GM12878 (cell line): ENCODE measurements at regions not wholly inside any gene's neighbourhood (a gene's known extent, or its start where the extent isn't known, plus 50 kb on each side); places are given as distances from the start of the nearest gene placed in this dataset.
"Not testable (repeated sequence)": the region's sequence is repeated elsewhere in the genome, so short reads cannot be mapped to it uniquely, and the experiment has no call there.

Experiments used
- ATAC-seq: fragments of 200-7000 bp; cut with Tn5 transposase; 3 replicates; pipeline ENCODE4 v1.9.1; 2020; ENCODE audit warnings: mild to moderate bottlenecking, moderate library complexity
- BruUV-seq: library from RNA; stranded (reverse); fragments of 400-500 nt; replicated peaks from 2 replicates; lab custom pipeline; 2021; lab: Mats Ljungman, UMichigan
- CTCF ChIA-PET: fragments of 300-600 bp; sonication (Branson Sonifier 250); formaldehyde crosslinking; extraction: SDS; loops from one replicate; lab custom pipeline; 2021; ENCODE audit warnings: inconsistent platforms; lab: Yijun Ruan, JAX
- POLR2A ChIA-PET: fragments of 350-600 bp; formaldehyde crosslinking; extraction: SDS; loops from one replicate; lab custom pipeline; 2021; ENCODE audit warnings: inconsistent platforms; lab: Charles Lee
- RAD21 ChIA-PET: fragments of 300-600 bp; sonication (Branson Sonifier 250); formaldehyde crosslinking; loops from one replicate; lab custom pipeline; 2023; ENCODE audit warnings: antibody characterized with exemption; ENCODE audit not compliant: unreplicated experiment; lab: Charles Lee
- SMC1A ChIA-PET: fragments of 300-600 bp; sonication (Branson Sonifier 250); formaldehyde crosslinking; loops from one replicate; lab custom pipeline; 2023; ENCODE audit not compliant: unreplicated experiment, uncharacterized antibody; lab: Charles Lee
- DNase-seq: peaks from one replicate; pipeline ENCODE4 v3.0.0-alpha.2; 2011; ENCODE audit warnings: low read depth, low spot score
- FAIRE-seq: peaks from 3 replicates; lab custom pipeline; 2011; peaks lifted over from hg19 to GRCh38; lab: Jason Lieb, UNC
- H2AFZ ChIP-seq: 2 replicates; pipeline ENCODE4 v1.6.0; 2011; ENCODE audit warnings: low read depth, low read length, control low read depth; ENCODE audit not compliant: control insufficient read depth
- H3K27ac ChIP-seq: 2 replicates; pipeline ENCODE4 v1.5.1; 2011; ENCODE audit warnings: control low read depth; ENCODE audit not compliant: control insufficient read depth, insufficient read depth
- H3K27me3 ChIP-seq, 2 experiments: replicated peaks in 1 of 2; 2 replicates each; pipeline versions ENCODE4 v1.6.0 to v1.6.1; 2011; ENCODE audit warnings: low read length in 1 of 2; ENCODE audit not compliant: control insufficient read depth in 2 of 2, insufficient read depth in 2 of 2
- H3K36me3 ChIP-seq, 2 experiments: 2 replicates each; pipeline ENCODE4 v1.5.1; 2011; ENCODE audit warnings: low read length in 1 of 2; ENCODE audit not compliant: control insufficient read depth in 2 of 2, insufficient read depth in 2 of 2
- H3K4me1 ChIP-seq: 2 replicates; pipeline ENCODE4 v1.6.1; 2011; ENCODE audit warnings: mild to moderate bottlenecking, low read length, moderate library complexity, mixed read lengths; ENCODE audit not compliant: control insufficient read depth, insufficient read depth
- H3K4me2 ChIP-seq: 2 replicates; pipeline ENCODE4 v1.6.0; 2011; ENCODE audit warnings: control low read depth; ENCODE audit not compliant: control insufficient read depth, insufficient read depth
- H3K4me3 ChIP-seq: fragments of 200-600 bp; sonication (generic); 2 replicates; pipeline ENCODE4 v1.5.1; 2016
- H3K79me2 ChIP-seq: 2 replicates; pipeline ENCODE4 v1.6.0; 2011; ENCODE audit warnings: low read length; ENCODE audit not compliant: control insufficient read depth, insufficient read depth
- H3K9ac ChIP-seq: 2 replicates; pipeline ENCODE4 v1.8.0; 2011; ENCODE audit warnings: low read length, control low read depth, mixed read lengths; ENCODE audit not compliant: control insufficient read depth, insufficient read depth
- H3K9me3 ChIP-seq: replicated peaks from 3 replicates; pipeline ENCODE4 v1.5.1; 2011; ENCODE audit warnings: mild to moderate bottlenecking, low read length; ENCODE audit not compliant: control insufficient read depth, insufficient read depth
- H4K20me1 ChIP-seq: 2 replicates; pipeline ENCODE4 v1.6.0; 2011; ENCODE audit not compliant: control insufficient read depth, insufficient read depth
- HCFC1 ChIP-seq: fragments of 150-350 bp; IDR thresholded peaks from 2 replicates; pipeline ENCODE4 v1.6.1; 2014; ENCODE audit warnings: low read length
- IKZF1 ChIP-seq: fragments of 450-650 bp; conservative IDR thresholded peaks from 2 replicates; pipeline ENCODE4 v1.6.1; 2017; ENCODE audit warnings: antibody characterized with exemption, mild to moderate bottlenecking
- NBN ChIP-seq: fragments of 450-650 bp; IDR thresholded peaks from 2 replicates; pipeline ENCODE4 v1.6.1; 2016
- WGBS: methylation state at CpG from one replicate; pipeline ENCODE4 v1.1.6; 2016; ENCODE audit warnings: low lambda C conversion rate; ENCODE audit not compliant: insufficient replicate concordance, insufficient coverage; ENCODE audit errors: missing lambda C conversion rate; 5-methylcytosine and 5-hydroxymethylcytosine counted together
- in situ Hi-C: fragments of 300-500 bp; cut with MboI; formaldehyde crosslinking; loops from 9 replicates; pipeline ENCODE4 v1.14.3; 2018; ENCODE audit warnings: mixed read lengths
- intact Hi-C: fragments of 100-400 bp; cut with micrococcal nuclease; formaldehyde crosslinking; loops from one replicate; pipeline ENCODE4 v1.14.2; 2022; ENCODE audit not compliant: unreplicated experiment

DNA sequence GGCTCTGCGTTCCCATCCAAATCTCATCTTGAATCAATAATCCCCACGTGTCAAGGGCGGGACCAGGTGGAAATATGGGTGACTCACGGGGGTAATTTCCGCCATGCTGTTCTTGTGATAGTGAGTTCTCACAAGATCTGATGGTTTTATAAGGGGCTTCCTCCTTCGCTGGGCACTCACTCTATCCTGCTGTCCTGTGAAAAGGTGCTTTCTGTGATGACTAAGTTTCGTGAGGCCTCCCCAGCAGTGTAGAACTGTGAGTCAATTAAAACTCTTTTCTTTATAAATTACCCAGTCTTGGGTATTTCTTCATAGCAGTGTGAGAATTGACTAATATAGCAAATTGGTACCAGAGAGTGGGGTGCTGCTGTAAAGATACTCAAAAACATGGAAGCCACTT lies 142.4 kb upstream of the TFPI start:
- 8% methylated on average over 7 of the region's 7 CpGs for WGBS
- H3K36me3 ChIP-seq, intact Hi-C loops, H3K4me2 ChIP-seq, RAD21 ChIA-PET, H2AFZ ChIP-seq, SMC1A ChIA-PET, POLR2A ChIA-PET, H3K9ac ChIP-seq, H3K79me2 ChIP-seq, H3K27ac ChIP-seq, H3K4me3 ChIP-seq, H4K20me1 ChIP-seq, H3K27me3 ChIP-seq, in situ Hi-C loops, BruUV-seq, FAIRE-seq, H3K9me3 ChIP-seq, CTCF ChIA-PET, DNase-seq, H3K4me1 ChIP-seq: not testable (repeated sequence)
- ATAC-seq = peak; percentile 66

- WGBS = 4% methylated on average over 2 of the region's 2 CpGs
- intact Hi-C loops = no loop called here
- Histone ChIP-seq H3K9ac (no peak overlapping the region), H3K4me1 (no peaks in the 10 kb centered on the region), H3K79me2 (no peaks in the 10 kb centered on the region), H3K36me3 (no peaks in the 10 kb centered on the region), H3K4me2 (no peak overlapping the region), H3K9me3 (no peaks in the 10 kb centered on the region), H3K27me3 (no peaks in the 10 kb centered on the region), H2AFZ (no peak overlapping the region), H3K4me3 (no peak overlapping the region), H3K27ac (no peak overlapping the region), H4K20me1 (no peaks in the 10 kb centered on the region)
- DNase-seq (no peak), ATAC-seq (no peak), FAIRE-seq (no peak)
- ChIA-PET SMC1A (no interaction called here), CTCF (no interaction called here), POLR2A (no interaction called here), RAD21 (no interaction called here)
- in situ Hi-C loops = no loop called here
- TF ChIP-seq IKZF1 (no peak), NBN (no peak), HCFC1 (no peak)
- no TSS peak for BruUV-seq
Observed at GRCh38 chr2:187698374-187699110, 144.3 kb upstream of the TFPI start.
